GM19025 (cell line): ENCODE measurements at regions not wholly inside any gene's neighbourhood (a gene's known extent, or its start where the extent isn't known, plus 50 kb on each side); places are given as distances from the start of the nearest gene placed in this dataset.

Experiments
- ATAC-seq: cut with Tn5 transposase; IDR thresholded peaks from one replicate; pipeline ENCODE4 v1.9.1; 2021; ENCODE audit warnings: mild to moderate bottlenecking, low read depth, moderate library complexity; ENCODE audit not compliant: unreplicated experiment

GRCh38 chr14:54299410-54300363 is 97.1 kb upstream of the CDKN3 start:
- no peak for ATAC-seq

DNA sequence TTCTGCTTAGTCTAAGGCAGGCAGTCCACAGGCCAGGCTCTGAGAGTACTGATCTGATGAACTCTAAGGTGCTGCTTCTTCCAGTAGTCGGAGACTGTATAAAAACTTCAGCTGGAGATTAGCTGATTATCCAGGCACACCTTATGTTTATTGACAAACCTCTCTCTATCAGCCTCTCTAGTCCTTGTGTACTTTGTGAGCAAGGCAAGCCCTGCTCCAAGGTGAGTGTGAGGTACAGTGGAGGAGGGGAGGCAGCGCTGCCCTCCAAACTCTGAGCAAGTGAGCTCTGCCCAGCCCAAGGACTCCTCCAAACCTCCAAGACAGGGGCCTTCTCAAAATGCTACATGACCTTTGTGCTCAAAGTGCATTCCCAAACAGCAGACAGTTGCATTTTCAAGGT is 95.9 kb upstream of the CDKN3 start:
- no peak for ATAC-seq

DNA sequence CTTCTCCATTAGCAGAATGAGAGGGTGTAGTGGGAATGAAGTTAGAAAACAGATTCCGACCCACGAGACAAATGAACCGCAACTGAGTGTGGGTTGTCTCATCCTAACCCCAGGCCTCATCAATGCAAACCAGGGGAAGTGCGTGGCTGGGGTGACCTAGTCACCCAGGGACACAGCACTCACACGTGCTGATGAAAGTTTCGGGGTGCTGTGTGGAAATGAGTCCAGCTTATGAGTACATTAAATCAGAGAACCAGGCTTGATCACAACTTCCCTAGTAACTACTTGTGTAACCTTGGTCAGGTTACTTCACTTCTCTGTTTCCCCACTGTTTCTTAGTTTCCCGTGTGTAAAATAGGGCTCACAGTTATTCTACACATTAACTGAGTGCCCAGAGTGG is 95.4 kb upstream of the CDKN3 start:
- no peak for ATAC-seq

GRCh38 chr14:54306806-54307205 is 90.0 kb upstream of the CDKN3 start:
- no peak for ATAC-seq

DNA sequence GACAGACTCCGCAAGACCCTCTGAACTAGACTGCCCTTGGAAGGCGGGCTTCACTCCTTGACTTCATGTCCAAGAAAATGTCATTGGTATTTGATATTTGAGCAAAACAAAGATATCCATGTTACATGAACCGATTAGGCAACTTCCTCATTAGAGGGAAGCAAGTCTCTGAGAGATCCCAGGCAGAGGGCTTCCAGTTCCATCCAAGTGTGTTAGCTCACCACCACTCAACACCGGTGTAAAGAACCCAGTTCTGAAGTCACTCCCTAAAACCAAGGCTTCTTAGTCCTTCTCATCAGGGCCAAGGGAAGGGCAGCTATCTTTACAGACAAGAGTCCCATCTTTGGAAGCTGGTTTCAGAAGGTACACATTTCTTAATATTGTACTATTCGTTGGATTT is 87.2 kb upstream of the CDKN3 start:
- ATAC-seq, result no peak

DNA sequence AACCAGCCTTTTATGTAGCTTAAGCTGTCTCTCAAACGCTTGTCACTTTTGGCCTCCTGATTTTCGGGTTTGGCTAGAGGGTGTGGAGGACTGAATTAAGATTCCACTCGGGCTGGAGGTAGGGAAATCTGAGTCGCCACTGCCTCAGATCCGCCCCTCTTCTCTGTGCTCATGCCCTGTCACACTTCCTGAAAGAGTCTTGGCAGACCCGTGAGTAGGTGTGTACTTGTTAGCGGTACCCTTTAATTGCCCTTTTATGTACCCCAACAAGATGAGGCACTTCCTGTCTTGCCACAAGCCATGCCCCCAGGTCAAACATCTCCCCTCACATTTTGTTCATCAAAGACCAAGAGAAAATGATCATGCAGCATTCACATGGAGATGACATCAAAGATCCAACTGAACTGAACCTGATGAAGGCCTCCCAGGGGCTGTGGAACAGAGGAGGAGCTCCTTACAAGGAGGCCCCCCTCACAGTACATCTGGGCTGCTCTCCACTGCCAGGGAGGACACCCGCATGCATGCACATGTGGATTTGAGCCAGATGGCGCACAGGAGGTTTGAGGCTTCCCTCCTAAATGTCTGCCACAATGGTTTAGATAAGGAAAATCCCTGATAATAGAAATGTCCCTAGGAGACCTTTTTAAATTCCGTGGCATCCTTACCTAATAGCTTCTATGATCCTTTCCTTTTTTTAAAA is 86.5 kb upstream of the CDKN3 start:
- no peak for ATAC-seq

- ATAC-seq, result no peak
Observed at GRCh38 chr14:54310851-54311228, 86.0 kb upstream of the CDKN3 start.

DNA sequence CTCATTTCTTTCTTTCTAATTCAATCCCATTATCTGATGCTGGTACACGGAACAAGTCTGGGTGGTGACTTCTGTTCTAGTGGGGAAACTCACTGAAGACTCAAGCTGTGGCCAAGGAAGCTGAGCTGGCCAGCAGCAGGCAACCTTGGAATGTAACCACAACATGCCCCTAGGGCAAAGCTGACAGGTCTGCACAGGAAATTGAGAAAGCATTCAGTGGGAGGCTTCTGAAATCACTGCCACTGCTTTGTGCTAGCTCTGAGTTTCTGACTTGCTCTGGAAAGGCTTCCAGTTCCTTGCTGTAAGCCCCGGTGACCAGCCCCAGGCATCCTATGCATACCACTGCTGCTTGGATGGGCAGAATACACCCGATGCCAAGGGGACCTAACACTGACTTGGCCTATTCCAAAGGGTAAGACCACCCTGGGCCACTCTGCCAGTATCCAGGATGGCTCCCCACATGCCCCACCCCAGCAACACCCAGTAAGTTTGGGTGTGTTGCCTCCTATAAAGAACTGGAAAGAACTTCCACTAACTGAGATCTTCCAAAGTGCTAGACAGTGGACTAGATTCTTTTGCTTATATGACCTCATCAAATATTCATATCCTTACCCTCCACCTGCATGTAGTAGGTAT is 84.5 kb upstream of the CDKN3 start:
- ATAC-seq, result no peak

DNA sequence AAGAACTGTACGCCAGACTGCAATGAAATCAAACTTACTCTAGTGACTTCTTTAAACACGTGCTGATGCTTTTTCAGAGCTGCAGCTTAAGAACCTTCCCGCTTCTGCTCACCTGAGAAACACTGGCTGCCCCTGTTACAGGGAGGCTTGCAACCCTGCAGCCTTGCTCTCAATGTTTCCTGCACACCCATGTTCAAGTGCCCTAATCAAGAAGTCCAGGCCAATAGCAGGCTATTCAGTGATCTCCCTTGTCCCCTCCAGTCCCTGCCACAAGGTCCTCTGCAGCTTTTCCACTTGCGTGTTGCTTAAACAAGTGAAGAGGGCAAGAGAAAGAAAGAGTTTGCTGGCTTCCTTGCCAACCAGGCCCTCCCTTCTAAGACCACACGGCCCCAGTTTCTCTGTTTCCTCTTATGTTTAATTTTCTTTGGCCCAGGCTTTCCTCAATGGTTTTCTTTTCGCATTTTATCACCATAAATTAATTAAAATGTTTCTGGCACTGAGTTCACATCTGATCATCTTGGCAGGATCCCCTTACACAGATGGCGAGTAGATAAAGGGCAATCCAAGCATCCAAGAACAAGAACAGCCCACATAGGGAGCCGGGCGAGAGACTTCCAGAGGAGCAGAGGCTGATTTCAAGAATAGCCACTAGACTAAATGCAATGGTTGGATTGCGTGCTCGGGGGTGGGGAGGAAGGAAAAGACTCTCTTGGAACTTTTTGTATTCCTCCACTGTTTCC is 82.3 kb upstream of the CDKN3 start:
- ATAC-seq, result no peak

DNA sequence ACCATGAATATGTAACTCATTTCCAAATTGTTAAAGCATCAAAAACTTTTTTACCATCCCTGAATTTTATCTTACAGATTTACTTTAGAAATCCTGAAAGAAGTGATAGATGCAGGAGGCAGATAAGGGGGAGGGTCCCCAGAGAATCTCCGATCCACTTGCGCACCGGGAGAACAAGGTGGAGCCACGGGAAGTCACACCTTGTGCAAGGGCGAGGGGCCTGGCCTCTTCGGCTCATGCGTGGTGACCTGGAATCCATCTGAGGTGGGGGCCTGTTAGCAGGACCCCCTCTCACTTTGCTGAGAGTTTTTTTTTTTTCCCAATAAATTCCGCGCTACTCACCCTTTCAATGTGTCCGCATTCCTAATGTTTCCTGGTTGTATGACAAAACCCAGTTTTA is 80.2 kb upstream of the CDKN3 start:
- ATAC-seq, result no peak

DNA sequence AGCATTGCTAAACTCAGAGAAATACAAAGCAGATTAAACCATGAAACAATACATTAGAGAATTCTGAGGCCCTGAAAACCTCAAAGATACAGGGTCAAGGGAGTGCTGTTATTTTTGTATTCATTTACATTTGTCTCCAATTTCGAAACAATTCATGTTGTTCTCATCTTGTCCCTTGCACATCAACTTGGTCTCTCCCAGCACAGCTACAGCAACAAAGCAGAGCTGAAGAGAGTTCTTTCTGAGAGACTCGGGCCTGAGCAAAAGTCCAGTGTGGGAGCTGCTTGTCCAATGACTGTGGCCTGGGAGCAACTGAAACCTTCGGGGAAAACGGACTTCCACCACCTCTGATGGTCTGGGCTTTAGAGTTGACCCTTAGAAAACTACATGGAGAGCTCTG is 79.4 kb upstream of the CDKN3 start:
- no peak for ATAC-seq

- ATAC-seq, result no peak
Observed at GRCh38 chr14:54322246-54322645, 74.6 kb upstream of the CDKN3 start.

DNA sequence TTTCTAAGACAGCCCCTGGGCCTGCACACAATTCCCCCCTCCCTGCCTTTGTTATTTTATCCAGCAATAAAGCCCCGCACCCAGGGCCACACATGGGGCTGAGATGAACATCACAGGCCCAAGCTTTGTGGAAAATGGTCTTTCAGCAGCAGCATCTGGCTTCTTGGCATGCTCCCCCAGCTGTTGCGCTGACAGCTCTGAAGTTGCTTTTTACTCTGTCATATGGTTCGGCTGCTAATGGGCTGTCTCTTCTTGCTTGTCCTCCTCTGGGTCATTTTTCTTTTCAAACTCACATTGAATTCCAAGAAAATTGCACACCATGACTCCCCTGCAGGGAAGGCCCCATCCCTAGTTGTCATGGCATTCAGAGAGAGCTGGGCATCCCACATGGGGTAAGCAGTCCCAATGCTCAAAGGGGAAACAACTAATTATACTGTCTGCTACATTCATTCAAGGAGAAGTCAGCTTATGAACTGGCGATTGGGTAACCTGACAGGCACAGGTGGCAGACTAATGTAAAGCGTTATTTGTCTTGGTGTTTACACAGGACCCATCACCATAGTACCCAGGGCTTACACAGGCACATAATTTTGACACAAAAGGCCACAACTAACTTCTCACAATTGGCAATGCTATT is 74.0 kb upstream of the CDKN3 start:
- no peak for ATAC-seq

DNA sequence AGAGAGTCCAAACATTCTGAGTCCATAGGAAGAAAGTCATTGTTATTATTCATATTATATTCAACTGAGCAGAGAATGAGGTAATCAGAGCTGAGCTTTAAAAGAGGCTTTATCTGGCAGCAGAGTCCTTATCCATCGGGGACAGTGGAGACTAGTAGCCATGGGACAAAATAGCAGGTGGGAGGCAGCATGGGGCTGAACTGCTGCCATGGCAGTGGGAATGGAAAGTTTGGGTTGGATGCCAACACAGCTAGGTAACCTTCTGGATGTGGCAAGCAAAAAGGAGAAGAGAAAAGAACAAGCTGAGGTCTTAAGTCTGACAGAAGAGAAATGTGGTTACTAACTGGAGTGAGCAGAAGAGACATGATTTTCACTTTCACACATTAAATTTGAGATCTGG is 71.0 kb upstream of the CDKN3 start:
- ATAC-seq, result no peak

GRCh38 chr14:54329082-54329695 is 67.6 kb upstream of the CDKN3 start:
- ATAC-seq, result no peak

DNA sequence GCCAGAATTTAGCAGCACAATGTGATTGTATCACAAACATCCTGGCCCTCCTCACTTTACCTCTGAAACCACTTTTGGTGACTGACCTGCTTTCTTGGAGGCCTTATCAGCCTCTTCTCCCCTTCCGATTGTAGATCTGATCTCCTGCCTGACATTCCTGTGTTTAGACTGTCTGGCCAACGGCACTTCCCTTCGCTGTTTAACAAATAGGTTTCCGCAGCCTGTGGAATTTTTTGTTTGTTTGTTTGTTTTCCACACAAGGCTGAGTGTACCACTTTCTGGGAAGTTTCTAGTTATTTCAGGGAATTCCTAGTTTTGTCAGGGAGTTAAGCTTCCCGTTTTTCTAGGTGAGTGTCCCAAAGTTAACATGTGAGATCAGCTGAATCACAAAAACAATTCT is 65.9 kb upstream of the CDKN3 start:
- no peak for ATAC-seq

DNA sequence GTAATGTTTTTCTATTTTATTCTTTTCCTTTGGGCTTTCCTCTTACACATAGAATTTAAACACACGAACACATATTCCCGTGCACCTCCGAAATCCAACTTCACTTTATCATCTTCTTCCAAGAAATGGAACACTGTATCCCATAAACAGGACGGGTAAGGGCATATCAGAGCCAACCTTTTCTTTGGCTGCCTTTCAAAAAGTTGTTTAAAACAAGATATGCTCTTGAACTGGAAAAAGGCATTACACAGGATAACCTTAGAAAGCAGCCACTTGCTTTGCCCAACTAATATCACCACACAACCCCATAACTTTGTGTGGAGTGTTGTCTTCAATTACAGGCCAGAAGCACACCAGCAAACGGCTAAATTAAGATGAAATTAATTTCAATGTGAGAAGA is 65.3 kb upstream of the CDKN3 start:
- no peak for ATAC-seq

DNA sequence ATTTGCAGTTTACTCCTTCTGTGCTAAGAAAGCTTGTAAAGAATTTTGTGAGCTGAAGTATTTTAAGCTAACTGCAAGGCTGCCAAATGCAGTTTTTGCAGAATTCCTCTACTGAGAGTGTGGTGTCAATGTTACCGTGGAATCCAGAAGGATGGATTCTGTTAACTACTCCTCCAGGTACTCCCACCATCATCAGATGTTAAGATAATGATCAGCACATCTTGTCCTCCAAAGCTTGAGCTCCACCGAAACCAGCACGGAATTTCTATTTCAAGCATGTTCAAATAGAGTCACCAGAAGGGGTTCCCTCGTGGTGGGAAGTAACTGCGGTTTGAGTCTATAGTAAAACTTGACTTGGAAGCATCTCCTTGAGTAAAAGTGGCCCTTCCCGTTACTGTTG is 64.3 kb upstream of the CDKN3 start:
- ATAC-seq, result no peak

DNA sequence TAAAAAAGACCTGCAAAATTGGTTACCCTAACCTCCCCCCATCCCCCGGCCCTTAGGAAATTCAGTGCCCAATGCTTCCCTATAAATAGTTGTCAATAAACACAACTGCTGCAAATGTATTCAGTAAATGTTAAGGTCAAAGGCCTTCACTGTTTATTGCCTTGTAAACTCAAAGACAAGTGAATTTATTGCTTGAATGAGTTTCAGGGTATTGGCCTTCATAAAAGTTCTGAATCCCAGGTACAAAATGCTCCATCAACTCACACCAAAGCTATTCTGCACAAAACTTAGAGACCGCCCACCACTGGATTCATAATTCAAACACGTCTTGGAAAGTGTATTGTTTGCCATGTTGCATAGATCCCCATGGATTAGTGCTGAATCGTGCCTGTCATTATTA is 63.3 kb upstream of the CDKN3 start:
- no peak for ATAC-seq

DNA sequence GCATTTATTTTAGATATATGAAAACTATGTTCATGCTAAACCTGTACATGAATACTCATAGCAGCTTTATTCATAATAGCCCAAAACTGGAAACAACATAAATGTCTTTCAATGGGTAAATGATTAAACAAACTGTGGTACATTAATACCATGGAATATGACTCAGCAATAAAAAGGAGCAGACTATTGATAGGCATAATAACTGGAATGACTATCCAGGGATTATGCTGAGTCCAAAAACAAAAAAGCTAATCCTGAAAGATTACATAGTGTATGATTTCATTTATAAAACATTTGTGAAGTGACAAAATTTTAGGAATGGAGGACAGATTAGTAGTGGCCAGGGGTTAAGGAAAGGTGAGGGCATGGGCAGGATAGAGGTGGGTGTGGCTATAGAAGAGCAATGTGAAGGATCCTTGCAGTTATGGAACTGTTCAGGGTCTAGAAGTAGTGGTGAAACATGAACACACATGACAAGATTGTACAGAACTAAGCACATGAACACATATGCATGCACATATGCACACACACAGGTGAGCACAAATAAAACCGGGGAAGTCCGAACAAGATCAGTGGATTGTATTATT is 61.1 kb upstream of the CDKN3 start:
- no peak for ATAC-seq
